ENCODE measurements at regions not wholly inside any gene's neighbourhood (a gene's known extent, or its start where the extent isn't known, plus 50 kb on each side); places are given as distances from the start of the nearest gene placed in this dataset.

DNA sequence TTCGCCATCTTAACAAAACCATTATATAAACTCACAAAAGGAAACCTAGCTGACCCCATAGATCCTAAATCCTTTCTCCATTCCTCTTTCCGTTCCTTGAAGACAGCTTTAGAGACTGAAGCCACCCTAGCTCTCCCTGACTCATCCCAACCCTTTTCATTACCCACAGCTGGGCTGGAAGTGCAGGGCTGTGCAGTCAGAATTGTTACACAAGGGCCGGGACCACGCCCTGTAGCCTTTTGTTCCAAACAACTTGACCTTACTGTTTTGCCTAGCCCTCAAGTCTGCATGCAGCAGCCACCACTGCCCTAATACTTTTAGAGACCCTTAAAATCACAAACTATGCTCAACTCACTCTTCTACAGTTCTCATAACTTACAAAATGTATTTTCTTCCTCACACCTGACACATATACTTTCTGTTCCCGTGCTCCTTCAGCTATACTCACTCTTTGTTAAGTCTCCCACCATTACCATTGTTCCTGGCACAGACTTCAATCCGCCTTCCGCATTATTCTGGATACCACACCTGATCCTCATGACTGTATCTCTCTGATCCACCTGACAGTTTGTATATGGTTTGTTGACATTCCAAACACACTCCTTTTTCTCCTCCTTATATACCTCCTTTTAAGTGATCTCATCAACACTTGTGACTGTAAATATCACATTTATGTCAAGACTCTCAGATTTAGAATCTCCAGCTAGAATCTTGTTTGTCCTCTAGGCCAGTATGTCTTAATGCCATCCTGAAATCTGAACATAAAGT lies 208.7 kb downstream of the KITLG start:
- no peak for DNase-seq

DNA sequence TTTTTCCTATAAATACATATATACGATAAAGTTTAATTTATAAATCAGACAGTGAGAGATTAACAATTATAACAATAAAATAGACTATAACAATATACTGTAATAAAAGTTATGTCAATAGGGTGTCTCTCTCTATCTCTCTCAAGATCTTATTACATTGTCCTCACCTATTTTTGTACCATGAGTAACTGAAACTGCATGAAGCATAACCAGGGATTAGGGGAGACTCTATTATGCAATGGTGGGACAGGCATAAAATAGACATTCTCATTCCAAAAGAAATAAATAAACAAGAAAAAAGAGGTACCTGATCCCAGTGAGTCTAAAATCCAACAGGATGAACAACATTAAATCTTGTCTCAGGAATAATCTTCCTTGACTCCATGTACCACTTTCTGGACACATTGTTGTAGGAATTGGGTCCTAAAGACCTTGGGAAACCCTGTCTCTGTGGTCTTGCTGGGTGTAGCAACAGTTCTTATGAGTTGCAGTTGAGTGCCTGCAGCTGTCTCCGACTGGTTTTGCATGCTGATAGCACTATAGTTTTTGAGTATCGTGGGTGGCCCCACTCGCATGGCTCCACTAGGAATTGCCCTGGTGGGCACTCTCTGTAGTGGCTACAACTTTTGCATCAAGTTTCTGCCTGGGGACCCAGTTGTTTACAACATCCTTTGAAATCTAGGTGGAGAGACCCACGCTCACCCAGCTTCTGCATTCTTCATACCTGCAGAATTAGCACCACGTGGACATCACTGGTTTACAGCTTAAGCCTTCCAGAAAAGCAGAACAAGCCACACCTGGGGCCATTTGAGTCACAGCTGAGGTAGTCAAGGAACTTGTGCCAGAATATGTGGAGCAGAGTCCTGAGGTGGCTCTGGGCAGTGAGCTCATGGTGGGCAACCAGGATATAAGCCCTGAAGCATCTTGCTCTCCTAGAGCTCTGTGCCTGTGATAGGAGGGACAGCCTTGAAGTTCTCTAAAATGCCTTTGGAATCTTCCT lies 204.7 kb downstream of the KITLG start:
- no peak for DNase-seq

DNA sequence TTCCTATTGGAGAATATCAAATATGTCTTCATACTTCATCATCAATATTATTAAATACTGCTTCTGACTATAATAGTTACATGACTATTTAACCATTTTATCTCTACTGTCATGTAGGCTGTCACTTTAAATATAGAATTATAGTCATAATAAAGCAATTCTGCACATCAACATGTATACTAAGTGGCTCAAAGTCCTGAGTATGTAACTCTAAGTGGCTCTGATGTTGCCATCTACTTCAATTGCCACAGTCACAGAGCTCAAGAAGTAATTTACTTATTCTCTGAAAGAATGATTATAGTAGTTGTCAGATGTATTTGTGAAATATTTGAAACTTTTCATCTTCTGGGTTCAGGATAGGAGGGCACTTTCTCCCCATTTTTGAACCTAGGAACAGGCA lies 202.3 kb downstream of the KITLG start:
- DNase-seq: no peak

DNA sequence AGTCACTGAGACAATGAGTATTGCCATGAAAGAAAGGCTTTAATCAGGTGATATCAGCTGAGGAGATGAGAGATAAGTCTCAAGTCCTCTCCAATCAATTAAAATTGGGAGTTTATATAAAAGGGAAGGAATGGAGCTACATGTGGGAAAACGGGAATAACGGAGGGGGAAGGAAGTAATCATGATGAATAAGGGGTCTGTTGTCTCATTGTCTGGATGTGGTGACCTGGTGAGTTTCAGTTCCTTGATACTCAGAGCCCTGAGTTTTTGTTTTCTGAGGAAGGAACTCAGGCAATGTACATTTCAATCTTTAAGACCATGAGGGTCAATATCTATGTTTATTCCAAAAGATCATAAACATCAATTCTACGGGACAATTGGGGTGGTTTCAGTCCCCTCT lies 198.8 kb downstream of the KITLG start:
- DNase-seq: no peak

DNA sequence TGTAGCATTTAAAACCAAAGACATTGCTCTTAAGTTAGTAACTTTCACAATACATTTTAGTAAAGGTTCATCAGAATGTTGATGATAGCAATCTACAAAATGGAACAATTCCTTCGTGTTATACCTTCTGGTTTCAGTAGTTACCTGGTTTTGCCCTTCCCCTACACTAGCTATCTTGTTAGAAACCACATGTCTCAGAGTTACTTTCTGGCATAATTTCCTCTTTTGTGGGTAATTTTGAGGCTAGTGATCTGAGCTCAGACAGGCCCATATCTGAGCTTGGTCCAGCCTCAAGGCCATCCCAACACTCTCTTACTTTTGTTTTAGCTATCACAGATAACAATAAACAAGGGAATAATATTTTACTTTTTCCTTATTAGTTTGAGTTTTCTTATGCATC lies 196.9 kb downstream of the KITLG start:
- DNase-seq: no peak

DNA sequence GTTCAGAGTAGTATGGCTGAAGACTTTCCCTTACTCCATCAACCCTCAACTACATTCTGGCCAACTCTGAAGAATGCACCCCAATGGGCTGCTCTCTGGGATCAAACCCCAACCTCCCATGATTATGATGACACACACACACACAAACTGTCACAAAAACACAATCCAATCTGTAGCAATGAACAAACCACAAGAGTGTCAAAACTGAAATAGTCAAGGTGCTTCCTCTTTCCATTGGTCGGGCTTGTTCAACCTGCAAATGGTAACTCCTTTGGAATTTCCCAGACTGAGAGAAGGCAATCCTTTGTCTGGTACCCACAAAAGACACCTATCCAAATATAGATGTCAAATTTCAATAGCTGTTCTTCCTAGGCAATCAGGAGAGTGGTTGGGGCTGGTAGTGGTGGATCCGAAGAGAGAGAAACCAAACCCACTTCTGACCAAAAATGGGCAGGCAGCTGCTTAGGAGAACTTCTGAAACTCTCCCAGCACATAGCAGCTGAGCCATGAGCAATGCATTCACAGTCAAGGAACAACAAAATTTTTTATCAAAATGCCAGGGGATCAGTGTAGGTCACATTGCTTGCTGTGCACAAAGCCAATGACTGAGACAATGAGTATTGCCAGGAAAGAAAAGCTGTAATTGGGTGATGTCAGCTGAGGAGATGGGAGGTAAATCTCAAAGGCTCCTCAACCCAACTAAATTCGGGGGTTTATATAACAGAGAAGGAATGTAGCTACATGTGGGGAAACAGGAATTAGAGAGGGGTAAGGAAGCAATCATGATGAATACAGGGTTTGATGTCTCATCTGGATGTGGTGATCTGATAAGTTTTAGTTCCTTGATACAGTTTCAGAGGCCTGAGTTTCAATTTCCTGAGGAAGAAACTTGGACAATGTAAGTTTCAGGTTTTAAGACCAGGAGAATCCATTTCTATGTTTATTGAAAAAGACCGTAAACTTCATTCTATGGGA lies 191.4 kb downstream of the KITLG start:
- DNase-seq: no peak

DNA sequence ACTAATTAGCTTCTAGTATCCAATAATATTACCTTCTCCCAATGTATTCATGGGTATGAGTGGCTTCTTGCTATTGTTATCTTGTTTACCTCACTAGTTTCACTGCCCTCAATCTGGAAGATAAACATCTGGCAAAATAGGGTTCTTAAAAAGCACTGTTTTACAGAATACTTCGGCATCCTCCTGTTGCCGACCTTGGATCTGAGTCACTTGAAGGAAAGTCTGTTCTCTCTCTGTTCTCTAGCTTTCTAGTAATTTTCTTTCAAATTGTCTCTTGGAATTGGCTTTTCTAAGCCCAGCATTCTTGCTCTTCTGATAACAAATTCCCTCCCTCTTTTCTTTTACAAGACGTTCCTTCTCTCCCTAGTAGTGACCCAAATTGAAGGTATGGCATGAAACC lies 189.5 kb downstream of the KITLG start:
- DNase-seq: no peak

DNA sequence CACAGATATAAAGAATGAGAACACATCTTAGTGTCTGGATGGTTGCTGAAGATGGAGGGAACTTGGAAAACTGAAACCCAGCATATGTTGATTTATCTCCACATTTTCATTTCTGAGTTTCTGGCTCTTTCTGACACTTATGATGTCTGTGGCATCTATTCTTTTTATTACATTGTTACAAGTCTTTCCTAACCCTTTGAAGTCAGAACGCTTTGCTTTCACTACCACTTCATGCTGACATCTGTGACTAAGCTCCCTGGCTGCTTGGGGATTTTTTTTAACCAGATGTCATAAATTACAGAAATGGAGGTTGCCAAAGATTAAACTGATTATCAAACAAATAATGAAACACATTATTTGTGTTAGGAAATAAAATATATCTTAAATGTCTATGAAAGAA lies 188.7 kb downstream of the KITLG start:
- DNase-seq: no peak

DNA sequence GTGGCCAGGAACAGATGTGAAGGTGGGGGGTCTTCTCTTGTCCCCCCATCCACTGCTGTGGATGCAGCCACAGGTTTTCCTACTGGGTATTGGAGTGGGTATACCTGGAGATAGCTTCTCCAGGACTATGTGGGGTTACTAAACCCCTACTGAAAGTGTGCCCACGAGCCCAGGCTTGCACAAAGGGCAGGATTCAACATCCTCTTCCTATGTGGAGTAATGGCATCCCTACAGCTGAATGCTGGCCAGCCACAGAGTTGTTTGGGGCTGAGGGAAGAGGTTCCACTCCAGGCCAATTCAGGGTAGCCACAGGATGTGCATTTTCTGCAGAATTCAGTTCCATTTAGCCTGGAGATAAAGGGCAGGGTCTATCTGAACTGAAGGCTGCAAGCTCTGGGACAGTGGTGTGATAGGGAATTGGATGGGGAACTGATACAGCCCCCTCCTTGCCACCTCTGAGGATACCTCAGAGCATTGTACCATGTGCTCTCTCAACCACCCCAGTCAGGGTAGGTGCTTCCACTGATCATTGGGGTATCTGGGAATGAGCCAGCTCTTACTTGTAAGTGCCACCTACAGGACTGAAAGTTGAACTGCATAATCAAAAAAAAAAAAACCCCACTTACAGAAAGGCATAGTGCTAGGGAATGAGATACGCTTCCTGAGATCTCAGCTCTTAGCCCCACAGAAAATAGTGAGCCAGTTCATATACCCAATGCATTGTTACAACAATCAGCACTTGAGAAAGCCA lies 187.1 kb downstream of the KITLG start:
- no peak for DNase-seq

DNA sequence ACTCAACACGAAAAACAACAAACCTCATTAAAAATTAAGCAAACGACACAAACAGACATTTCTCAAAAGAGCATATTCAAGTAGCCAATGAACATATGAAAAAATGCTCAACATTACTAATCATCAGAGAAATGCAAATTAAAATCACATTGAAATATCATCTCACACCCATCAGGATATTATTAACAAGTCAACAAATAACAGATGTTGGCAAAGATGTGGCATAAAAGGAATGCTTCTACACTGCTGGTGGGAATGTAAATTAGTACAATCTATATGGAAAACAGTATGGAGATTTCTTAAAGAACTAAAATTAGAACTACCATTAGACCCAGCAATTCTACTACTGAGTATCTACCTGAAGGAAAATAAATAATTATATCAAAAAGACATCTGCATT lies 182.2 kb downstream of the KITLG start:
- DNase-seq: no peak

DNA sequence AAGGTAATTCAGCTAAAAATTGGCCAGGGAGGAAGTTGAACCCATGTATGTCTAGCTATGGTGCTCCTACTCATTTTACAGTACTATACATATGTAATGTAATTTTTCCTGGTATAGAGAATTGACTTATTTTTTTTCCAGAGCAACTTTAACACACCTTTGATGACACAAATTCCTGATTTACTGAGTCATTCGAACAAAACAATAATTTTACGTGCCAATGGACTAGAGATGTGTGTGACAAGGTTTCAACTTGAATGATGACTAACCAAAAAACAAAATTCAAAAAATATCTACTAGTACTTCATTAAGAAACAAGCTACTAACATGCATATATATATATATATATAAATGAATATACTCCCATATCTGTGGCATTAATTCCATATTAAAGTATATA lies 180.5 kb downstream of the KITLG start:
- DNase-seq: no peak

DNA sequence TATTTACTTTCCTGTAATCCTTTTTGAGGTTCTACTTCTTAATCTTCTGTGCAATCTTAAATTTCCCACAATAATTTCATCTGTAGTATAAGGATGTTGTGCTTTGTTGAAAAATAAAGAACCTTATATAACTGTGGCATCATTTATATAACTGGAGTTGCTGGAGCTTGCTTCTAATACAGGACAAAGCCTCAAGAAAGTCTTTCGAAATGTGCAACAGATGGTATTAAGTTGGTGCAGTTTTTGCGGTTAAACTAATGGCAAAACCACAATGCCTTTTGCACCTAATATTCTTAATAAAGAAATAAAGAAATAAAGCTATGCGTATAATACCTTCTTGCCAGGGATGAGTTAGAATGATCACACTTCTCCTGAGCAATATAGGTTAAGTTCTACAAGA lies 180.0 kb downstream of the KITLG start:
- no peak for DNase-seq

DNA sequence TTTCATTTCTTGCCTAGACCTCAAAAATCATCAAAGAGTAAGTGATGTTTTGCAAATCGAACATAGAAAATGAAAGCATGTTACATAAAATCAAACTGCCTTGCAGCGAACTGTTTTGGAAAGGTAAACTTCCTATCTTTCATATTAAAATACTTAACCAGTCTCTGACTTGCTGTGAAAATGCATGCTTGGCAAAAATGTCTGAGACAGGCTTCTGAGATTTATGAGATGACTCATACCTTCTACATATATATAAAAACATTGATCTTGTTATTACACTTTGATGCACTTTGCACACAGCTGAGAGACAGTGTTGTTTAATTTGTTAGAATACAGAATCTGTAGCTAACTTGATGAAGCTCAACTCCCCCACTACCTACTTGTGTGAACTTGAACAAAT lies 179.1 kb downstream of the KITLG start:
- DNase-seq: no peak

DNA sequence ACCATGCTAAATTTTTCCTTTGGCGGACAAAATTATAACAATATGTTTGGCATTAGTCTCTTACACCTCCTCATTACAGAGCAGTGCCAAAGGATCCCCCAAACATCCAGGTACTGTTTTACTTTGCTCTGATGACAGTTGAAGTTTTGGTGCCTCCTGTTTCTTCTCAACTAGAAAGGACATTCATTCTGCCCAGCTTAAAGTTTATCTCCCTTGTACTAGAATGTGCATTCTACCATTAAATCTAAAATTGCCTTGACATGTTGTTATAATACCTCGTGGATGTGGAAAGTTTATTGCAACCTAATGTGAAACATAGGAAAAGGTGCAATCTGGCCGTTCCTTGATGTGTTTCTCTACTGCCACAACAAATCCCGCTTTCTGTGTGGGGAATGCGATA lies 173.4 kb downstream of the KITLG start:
- DNase-seq: no peak

DNA sequence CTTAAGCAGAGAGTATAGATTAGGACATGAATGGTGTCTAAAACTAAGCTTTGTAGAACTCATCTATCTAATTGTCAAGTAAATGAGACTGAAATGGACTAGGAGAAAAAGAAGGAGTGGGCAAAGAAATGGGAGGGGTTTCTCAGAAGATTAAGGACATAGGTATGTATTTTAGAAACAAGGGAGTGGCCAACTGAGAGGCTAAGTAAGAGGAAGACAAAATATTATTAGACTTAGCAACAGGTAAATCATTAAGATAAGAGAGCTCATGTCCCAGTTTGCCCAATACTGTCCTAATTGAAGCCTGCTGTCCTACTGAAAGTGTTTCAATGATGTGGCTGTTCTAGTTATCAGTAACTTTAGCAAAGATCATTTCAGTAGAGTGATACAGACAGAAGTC lies 171.4 kb downstream of the KITLG start:
- DNase-seq: no peak

DNA sequence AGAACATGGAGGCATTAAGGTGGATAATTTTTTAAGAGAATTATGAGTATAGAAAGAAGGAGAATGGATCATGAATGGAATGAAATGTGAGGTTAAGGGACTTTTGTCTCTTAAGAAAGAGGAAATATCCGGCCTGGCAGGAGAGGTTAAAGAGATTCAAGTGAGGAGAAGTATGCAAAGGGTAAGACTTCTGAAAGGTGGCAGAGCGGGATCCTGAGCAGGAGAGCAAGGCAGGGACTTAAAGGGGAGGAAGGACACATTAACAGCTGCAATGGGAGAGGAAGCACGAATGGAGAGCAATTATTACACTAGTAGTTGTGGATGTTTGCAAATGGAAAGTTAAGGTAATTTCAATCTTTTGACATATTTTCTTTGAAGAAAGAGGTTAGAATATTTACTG lies 171.0 kb downstream of the KITLG start:
- no peak for DNase-seq

DNA sequence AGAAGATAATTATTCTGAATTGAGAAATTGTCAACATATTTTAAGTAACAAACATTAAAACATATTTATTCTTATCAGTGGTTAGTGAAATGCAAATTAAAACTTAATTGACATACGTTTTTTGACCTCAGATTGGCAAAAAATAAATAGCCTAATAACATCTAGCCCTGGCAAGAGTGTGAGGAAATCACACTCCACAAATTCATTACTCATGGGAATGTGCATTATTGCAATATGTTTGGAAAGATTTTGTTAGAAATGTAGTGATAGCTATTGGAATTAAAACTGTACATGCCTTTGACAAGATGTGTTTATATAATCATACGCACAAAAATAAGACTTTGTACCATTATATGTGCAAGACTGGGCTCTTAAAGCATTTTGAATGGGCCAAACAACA lies 168.6 kb downstream of the KITLG start:
- DNase-seq: no peak

DNA sequence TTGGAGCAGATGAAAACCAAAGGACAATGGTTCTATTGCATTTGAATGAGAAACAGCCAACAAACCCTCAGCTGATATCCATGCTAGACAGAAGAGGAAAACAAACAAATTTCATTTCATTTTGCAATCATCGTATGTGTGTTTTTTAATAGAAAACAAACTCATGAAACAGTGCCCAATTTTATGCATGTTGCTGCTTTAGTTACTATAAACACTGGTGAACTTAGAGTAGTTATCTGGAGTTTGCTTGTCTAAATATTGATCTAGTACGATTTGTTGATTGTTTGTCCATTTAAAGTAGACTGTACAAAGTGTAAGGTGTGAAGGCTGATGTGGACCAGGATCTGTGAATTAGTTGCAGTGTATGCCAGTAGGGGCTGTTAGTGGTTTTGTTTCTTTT lies 166.6 kb downstream of the KITLG start:
- DNase-seq: no peak

DNA sequence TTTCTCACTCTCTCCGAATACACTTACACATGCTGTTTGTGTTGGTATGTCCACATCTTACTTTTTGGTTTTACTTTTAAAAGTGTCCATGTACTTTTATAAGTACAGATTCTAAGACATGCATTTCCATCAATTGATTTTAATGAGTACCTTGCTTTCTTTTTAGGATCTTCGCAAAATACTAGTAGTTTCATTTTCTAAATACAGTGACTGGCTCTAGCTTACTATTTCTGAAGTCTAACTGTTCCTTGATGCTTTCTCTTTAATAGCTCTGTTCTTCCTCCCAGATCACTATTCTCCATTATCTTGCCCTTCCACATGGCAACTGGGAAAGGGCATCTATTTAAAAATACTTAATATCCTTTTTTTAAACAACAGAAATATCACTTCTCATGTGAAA lies 164.1 kb downstream of the KITLG start:
- no peak for DNase-seq

DNA sequence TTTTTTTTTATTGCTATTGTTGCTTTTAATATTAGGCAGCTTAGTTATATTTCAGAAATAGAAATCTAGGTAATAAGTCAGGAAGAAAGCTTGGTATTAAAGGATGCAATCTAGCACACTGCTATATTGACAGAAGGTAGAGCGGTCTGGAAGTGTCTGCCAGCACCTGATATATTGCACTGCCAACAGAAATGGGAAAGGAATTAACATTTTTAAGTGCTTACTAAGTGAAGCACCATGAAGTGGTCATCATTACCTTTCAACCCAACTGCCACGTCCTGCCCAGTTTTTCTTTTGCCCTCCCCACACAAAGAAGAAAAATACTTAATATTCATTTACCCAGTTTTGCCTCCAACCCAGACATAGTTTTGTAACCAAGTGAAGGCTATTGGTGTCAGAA lies 163.5 kb downstream of the KITLG start:
- peak; percentile 1 for DNase-seq

DNA sequence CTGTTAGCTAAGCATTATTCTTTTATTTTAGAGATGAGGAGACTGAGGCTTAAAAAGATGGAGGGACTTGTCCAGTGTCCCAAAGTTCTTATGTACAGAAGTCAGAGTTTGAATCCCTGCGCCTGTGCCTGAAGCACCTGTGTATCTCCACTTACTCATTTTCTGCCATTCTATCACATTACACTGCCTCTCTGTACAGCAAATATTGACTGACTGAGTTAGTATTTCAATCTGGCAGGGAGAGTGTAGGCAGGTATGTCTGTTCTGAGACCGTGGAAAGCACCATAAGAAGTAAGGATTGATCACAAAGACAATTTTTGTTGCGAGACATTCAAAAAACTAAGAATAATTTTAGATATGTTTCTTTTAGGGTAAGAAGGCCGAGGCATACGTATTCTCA lies 162.7 kb downstream of the KITLG start:
- DNase-seq: no peak

DNA sequence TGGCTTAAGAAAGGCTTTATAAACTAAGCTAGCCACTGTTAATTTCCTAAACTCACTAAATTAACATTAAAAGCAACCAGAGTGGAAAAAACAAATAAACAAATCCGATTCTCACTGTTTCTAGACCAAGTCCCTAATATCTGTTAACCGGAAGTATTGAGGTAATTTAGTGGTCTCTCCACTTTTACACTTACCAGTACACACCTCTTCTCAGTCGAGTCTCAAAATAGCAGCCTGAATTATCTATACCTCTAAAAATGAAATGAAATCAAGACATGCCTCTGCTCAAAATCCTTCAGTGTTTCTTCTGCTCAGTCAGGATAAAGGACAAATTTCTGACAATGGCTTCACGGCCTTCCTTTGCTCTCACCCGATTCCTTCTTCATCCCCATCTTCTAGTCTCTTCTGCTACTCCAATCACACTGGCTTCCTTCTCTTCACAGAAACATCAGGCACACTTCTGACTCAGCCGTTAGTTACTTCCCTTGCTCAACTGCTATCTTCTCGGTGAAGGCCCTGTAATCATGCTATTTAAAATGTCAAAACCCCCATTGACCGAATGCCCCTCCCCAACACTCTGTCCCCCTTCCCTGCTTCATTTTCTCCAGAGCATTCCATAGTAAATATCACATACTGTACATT lies 161.3 kb downstream of the KITLG start:
- DNase-seq: no peak

Data from DMS79 (cell line).